NCI-H2171 treated with DMSO at 0.1 percent for 48 hours (cell line): ENCODE measurements at regions not wholly inside any gene's neighbourhood (a gene's known extent, or its start where the extent isn't known, plus 50 kb on each side); places are given as distances from the start of the nearest gene placed in this dataset.
"Not testable (repeated sequence)": the region's sequence is repeated elsewhere in the genome, so short reads cannot be mapped to it uniquely, and the experiment has no call there.

ENCODE experiments used
- DNase-seq: peaks from one replicate; lab custom pipeline; 2025; lab: John Stamatoyannopoulos, UW

- DNase-seq, result no peak
These were observed 178.9 kb upstream of the SPRY1 start for GRCh38 chr4:123217664-123218063.

GRCh38 chr4:123218981-123219380, 177.6 kb upstream of the SPRY1 start:
- no peak for DNase-seq

- DNase-seq, result no peak
These were observed 167.3 kb upstream of the SPRY1 start for GRCh38 chr4:123229286-123229685.

GRCh38 chr4:123230061-123230460, 166.5 kb upstream of the SPRY1 start:
- DNase-seq, result no peak

GRCh38 chr4:123232439-123232838, 164.2 kb upstream of the SPRY1 start:
- no peak for DNase-seq

GRCh38 chr4:123233136-123233768, 163.3 kb upstream of the SPRY1 start:
- no peak for DNase-seq

- no peak for DNase-seq
These were observed 161.6 kb upstream of the SPRY1 start for GRCh38 chr4:123234955-123235354.

- no peak for DNase-seq
These were observed 161.2 kb upstream of the SPRY1 start for GRCh38 chr4:123235431-123235830.

GRCh38 chr4:123236606-123237005, 160.0 kb upstream of the SPRY1 start:
- no peak for DNase-seq

GRCh38 chr4:123240286-123240685, 156.3 kb upstream of the SPRY1 start:
- not testable (repeated sequence) for DNase-seq

- not testable (repeated sequence) for DNase-seq
These were observed 153.4 kb upstream of the SPRY1 start for GRCh38 chr4:123243220-123243619.

- no peak for DNase-seq
These were observed 152.5 kb upstream of the SPRY1 start for GRCh38 chr4:123244137-123244536.

- DNase-seq, result no peak
These were observed 150.5 kb upstream of the SPRY1 start for GRCh38 chr4:123246085-123246484.

GRCh38 chr4:123248085-123248659, 148.4 kb upstream of the SPRY1 start:
- no peak for DNase-seq

- DNase-seq, result no peak
These were observed 146.8 kb upstream of the SPRY1 start for GRCh38 chr4:123249821-123250220.

- DNase-seq, result peak; percentile 34
These were observed 145.8 kb upstream of the SPRY1 start for GRCh38 chr4:123250843-123251242.

GRCh38 chr4:123255971-123256370, 140.6 kb upstream of the SPRY1 start:
- DNase-seq, result no peak

GRCh38 chr4:123256901-123257300, 139.7 kb upstream of the SPRY1 start:
- no peak for DNase-seq

- DNase-seq, result no peak
These were observed 139.0 kb upstream of the SPRY1 start for GRCh38 chr4:123257591-123257990.

GRCh38 chr4:123259676-123260646, 136.6 kb upstream of the SPRY1 start:
- peak; percentile 0 for DNase-seq

GRCh38 chr4:123260653-123261052, 135.9 kb upstream of the SPRY1 start:
- no peak for DNase-seq

- no peak for DNase-seq
These were observed 134.5 kb upstream of the SPRY1 start for GRCh38 chr4:123262080-123262479.

- DNase-seq, result no peak
These were observed 131.2 kb upstream of the SPRY1 start for GRCh38 chr4:123265443-123265842.
